Effector memory CD8-positive, alpha-beta T cell (primary cell): ENCODE measurements at regions not wholly inside any gene's neighbourhood (a gene's known extent, or its start where the extent isn't known, plus 50 kb on each side); places are given as distances from the start of the nearest gene placed in this dataset.

Source experiments
- ATAC-seq: fragments of 150-1000 bp; cut with Tn5 transposase; replicated peaks from 2 replicates; pipeline ENCODE4 v1.10.0; 2021; ENCODE audit warnings: mild to moderate bottlenecking, moderate library complexity
- DNase-seq, 3 experiments: peaks; one replicate each; pipeline ENCODE4 v3.0.0; 2021
- H3K27ac Mint-ChIP-seq, 2 donors: one replicate each; pipeline ENCODE4 v1.8.0; 2022; ENCODE audit warnings: mild to moderate bottlenecking in 2 of 2, mixed read lengths in 2 of 2, moderate library complexity in 2 of 2
- H3K27me3 Mint-ChIP-seq, 2 donors: one replicate each; pipeline ENCODE4 v1.8.0; 2022; ENCODE audit warnings: mixed read lengths in 2 of 2
- H3K36me3 Mint-ChIP-seq: one replicate; pipeline ENCODE4 v1.8.0; 2022; ENCODE audit warnings: mild to moderate bottlenecking, moderate library complexity, mixed read lengths; ENCODE audit not compliant: insufficient read depth
- H3K4me1 Mint-ChIP-seq, 2 donors: one replicate each; pipeline ENCODE4 v1.8.0; 2022; ENCODE audit warnings: low read depth in 2 of 2, mixed read lengths in 2 of 2
- H3K4me3 Mint-ChIP-seq, 2 donors: one replicate each; pipeline ENCODE4 v1.8.0; 2022; ENCODE audit warnings: mild to moderate bottlenecking in 2 of 2, mixed read lengths in 2 of 2, moderate library complexity in 2 of 2
- H3K9me3 Mint-ChIP-seq, 2 donors: one replicate each; pipeline ENCODE4 v1.8.0; 2022; ENCODE audit warnings: mixed read lengths in 2 of 2

DNA sequence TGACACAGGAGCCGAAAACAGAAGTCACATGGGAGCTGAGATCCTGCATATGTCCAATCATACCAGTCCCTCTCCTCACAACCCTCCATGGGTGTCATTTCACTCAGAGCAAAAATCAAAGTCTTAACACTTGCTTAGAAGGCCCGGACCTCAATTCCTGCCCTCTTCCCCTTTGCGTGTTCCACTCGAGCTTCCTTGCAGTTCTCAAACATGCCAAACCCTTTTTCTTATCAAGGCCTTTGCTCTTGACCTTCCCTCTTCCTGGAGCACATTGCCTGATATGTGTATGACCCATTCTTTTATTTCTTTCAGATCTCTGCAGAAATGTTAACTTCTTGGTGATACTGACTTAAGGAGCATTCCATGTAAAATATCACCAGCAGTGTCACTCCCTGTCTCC, 87.0 kb upstream of the USP38 start:
- H3K4me1 Mint-ChIP-seq = no peaks in the 10 kb centered on the region
- H3K36me3 Mint-ChIP-seq = no peaks in the 10 kb centered on the region
- no peak overlapping the region for H3K27ac Mint-ChIP-seq
- no peaks in the 10 kb centered on the region for H3K9me3 Mint-ChIP-seq
- ATAC-seq (no peak), DNase-seq (no peak)
- no peak overlapping the region for H3K4me3 Mint-ChIP-seq
- H3K27me3 Mint-ChIP-seq = peaks cover 0 to 6% of the 10 kb centered on the region in 2 donors

DNA sequence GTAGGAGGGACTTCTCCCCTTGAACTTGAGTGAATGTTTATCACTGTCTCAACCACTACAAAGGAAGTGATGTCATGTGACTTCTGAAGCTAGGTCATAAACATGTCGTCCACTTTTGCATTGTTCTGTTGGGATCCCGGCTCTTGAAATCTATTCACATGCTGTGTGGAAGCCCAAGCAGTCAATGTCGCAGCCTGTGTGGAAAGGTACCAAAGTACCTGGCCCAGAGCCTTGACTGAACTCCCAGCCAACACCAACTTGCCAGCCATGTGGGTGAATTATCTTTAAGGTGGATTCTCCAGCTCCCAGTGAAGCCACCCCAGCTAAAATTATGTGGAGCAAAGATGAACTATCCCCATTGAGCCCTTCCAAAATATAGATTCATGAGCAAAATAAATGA, 85.0 kb upstream of the USP38 start:
- Mint-ChIP-seq H3K4me1 (no peaks in the 10 kb centered on the region), H3K4me3 (no peak overlapping the region), H3K27ac (no peak overlapping the region), H3K9me3 (no peaks in the 10 kb centered on the region), H3K36me3 (no peaks in the 10 kb centered on the region), H3K27me3 (peaks cover 0 to 6% of the 10 kb centered on the region in 2 donors)
- DNase-seq (no peak), ATAC-seq (no peak)

DNA sequence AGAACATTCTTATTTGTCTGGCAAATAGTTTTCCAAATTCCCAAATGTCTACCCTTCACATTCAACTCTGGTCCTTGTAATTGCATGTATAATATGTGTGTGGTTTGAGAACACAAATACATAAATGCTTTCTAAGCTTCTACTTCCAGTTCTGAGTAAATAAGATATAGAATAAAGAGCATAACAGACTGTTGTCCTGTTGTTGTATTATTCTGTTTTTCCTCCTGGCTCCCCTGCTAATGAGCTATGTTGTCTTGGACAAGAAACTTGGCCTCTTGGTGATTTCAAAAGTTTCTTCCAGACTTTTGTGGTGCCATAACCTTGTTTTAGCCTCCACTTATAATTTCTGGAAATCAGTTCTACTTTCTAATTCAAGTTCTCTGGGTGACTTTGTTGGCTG, 75.3 kb upstream of the USP38 start:
- no peaks in the 10 kb centered on the region for H3K4me1 Mint-ChIP-seq
- H3K9me3 Mint-ChIP-seq = peaks cover 0 to 1% of the 10 kb centered on the region in 2 donors
- no peaks in the 10 kb centered on the region for H3K36me3 Mint-ChIP-seq
- ATAC-seq = no peak
- H3K27ac Mint-ChIP-seq = no peak overlapping the region
- no peak for DNase-seq
- no peak overlapping the region for H3K4me3 Mint-ChIP-seq
- no peaks in the 10 kb centered on the region for H3K27me3 Mint-ChIP-seq

DNA sequence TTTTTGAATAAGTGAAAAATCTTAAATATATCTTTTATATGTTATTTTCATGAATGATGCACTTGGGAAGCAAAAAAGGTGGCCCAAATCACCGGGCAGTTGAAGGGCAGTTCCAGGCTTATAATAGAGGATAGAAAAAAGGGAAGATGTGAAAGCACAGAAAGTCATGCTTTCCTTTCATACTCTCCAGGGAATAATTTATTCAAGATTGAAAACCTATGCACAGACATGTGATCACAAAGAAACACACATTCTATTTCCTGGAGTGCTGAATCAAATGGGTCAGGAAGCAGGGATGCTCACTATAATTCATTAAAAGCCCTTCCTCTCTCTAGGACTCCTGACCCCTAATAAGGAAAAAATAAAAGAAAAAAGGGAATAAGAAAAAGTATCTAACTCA, 66.1 kb upstream of the USP38 start:
- peaks cover 6 to 14% of the 10 kb centered on the region in 2 donors for H3K27me3 Mint-ChIP-seq
- H3K36me3 Mint-ChIP-seq = peaks cover 2% of the 10 kb centered on the region
- ATAC-seq (no peak), DNase-seq (no peak)
- H3K9me3 Mint-ChIP-seq = no peaks in the 10 kb centered on the region
- H3K4me1 Mint-ChIP-seq = no peaks in the 10 kb centered on the region
- H3K27ac Mint-ChIP-seq = no peak overlapping the region
- H3K4me3 Mint-ChIP-seq = no peak overlapping the region

DNA sequence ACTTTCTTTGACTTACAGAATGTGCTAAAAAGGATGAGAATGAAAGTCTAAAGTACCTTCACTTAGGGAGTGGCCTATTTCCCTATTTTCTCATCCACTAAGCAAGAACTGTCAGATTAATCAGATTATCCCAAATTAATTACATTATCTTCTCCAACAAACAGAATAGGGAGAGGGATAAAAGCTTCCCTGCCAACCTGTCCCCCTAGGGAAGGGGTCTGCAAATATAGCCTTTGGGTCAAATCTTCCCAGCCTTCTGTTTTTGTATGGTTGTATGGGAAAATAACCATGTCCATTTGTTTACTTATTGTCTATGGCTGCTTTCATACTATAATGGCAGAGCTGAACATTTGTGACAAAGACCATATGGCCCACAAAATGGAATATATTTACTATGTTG, 57.1 kb upstream of the USP38 start:
- Mint-ChIP-seq H3K27ac (no peak overlapping the region), H3K27me3 (peaks cover 0 to 25% of the 10 kb centered on the region in 2 donors), H3K9me3 (peaks cover 0 to 7% of the 10 kb centered on the region in 2 donors), H3K4me1 (no peaks in the 10 kb centered on the region), H3K4me3 (no peak overlapping the region), H3K36me3 (no peaks in the 10 kb centered on the region)
- ATAC-seq = no peak
- DNase-seq = no peak

DNA sequence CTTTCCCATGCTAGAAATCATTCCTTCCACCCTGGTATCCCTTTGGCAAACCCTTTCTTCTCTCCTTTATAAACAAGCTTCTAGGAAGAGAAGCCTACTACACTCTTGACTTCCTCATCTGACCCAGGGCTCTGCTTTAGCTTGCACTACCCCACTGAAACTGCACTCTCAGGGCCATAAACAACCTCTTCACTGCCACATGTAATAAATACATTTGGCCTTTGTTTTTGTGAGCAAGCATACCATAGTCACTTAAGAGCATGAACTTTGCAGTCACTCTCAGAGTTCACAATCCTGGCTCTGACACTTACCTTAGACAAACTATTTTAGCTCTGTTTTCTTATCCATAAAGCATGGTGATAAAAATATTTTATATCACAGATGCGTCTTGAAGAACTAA, 50.7 kb upstream of the USP38 start:
- no peaks in the 10 kb centered on the region for H3K4me1 Mint-ChIP-seq
- H3K27me3 Mint-ChIP-seq = peaks cover 0 to 7% of the 10 kb centered on the region in 2 donors
- H3K4me3 Mint-ChIP-seq = no peak overlapping the region
- ATAC-seq (no peak), DNase-seq (no peak)
- no peaks in the 10 kb centered on the region for H3K9me3 Mint-ChIP-seq
- H3K27ac Mint-ChIP-seq = no peak overlapping the region
- H3K36me3 Mint-ChIP-seq = no peaks in the 10 kb centered on the region
